ENCODE measurements at regions not wholly inside any gene's neighbourhood (a gene's known extent, or its start where the extent isn't known, plus 50 kb on each side); places are given as distances from the start of the nearest gene placed in this dataset.
"Not testable (repeated sequence)": the region's sequence is repeated elsewhere in the genome, so short reads cannot be mapped to it uniquely, and the experiment has no call there.

GRCh38 chr11:71181566-71181965 is 70.8 kb downstream of the SHANK2 start:
- DNase-seq: no peak

- no peak for DNase-seq
Measured at GRCh38 chr11:71180694-71181470, 71.5 kb downstream of the SHANK2 start.

GRCh38 chr11:71179877-71180605 is 72.3 kb downstream of the SHANK2 start:
- no peak for DNase-seq

GRCh38 chr11:71178076-71178475 is 74.3 kb downstream of the SHANK2 start:
- DNase-seq: no peak

- no peak for DNase-seq
Measured at GRCh38 chr11:71176812-71177211, 75.6 kb downstream of the SHANK2 start.

GRCh38 chr11:71173709-71174108 is 78.7 kb downstream of the SHANK2 start:
- no peak for DNase-seq

GRCh38 chr11:71172680-71173079 is 79.7 kb downstream of the SHANK2 start:
- DNase-seq: no peak

GRCh38 chr11:71171576-71171975 is 80.8 kb downstream of the SHANK2 start:
- DNase-seq: no peak

- DNase-seq: no peak
Measured at GRCh38 chr11:71170624-71171423, 81.6 kb downstream of the SHANK2 start.

GRCh38 chr11:71169313-71169712 is 83.1 kb downstream of the SHANK2 start:
- DNase-seq: no peak

GRCh38 chr11:71167814-71168213 is 84.6 kb downstream of the SHANK2 start:
- DNase-seq: not testable (repeated sequence)

- no peak for DNase-seq
Measured at GRCh38 chr11:71165771-71166170, 86.6 kb downstream of the SHANK2 start.

GRCh38 chr11:71164621-71165020 is 87.8 kb downstream of the SHANK2 start:
- DNase-seq: no peak

GRCh38 chr11:71164186-71164585 is 88.2 kb downstream of the SHANK2 start:
- no peak for DNase-seq

- no peak for DNase-seq
Measured at GRCh38 chr11:71163371-71163770, 89.0 kb downstream of the SHANK2 start.

GRCh38 chr11:71158936-71159335 is 93.4 kb downstream of the SHANK2 start:
- no peak for DNase-seq

GRCh38 chr11:71157676-71158075 is 94.7 kb downstream of the SHANK2 start:
- DNase-seq: not testable (repeated sequence)

- no peak for DNase-seq
Measured at GRCh38 chr11:71156301-71156700, 96.1 kb downstream of the SHANK2 start.

- DNase-seq: no peak
Measured at GRCh38 chr11:71155846-71156245, 96.5 kb downstream of the SHANK2 start.

GRCh38 chr11:71154261-71154805 is 98.0 kb downstream of the SHANK2 start:
- DNase-seq: no peak

- DNase-seq: no peak
Measured at GRCh38 chr11:71153005-71153390, 99.4 kb downstream of the SHANK2 start.

GRCh38 chr11:71152312-71153004 is 99.9 kb downstream of the SHANK2 start:
- not testable (repeated sequence) for DNase-seq

- DNase-seq: no peak
Measured at GRCh38 chr11:71151561-71151960, 100.8 kb downstream of the SHANK2 start.
